Gastrocnemius medialis (tissue), 4 donors: ENCODE measurements at regions not wholly inside any gene's neighbourhood (a gene's known extent, or its start where the extent isn't known, plus 50 kb on each side); places are given as distances from the start of the nearest gene placed in this dataset.

Source experiments
- ATAC-seq, 2 donors: fragments of 150-250 bp; one replicate each; pipeline ENCODE4 v1.9.1; 2016
- DNase-seq, 2 donors: peaks; one replicate each; pipeline ENCODE4 v3.0.0-alpha.2; 2019
- H3K27ac ChIP-seq, 4 donors: fragments of 200-600 bp; sonication (generic); 1 replicate in 1 of 4; 2 replicates in 3 of 4; pipeline ENCODE4 v1.5.1; 2016 to 2018; ENCODE audit warnings: mild to moderate bottlenecking in 2 of 4, moderate library complexity in 1 of 4
- H3K27me3 ChIP-seq, 3 donors: fragments of 200-600 bp; sonication (generic) in 2 of 3; 1 replicate in 1 of 3; 2 replicates in 2 of 3; pipeline versions ENCODE4 v1.5.1 to v1.6.0; 2016 to 2019; ENCODE audit warnings: mild to moderate bottlenecking in 1 of 3, moderate library complexity in 1 of 3
- H3K36me3 ChIP-seq, 2 donors: fragments of 200-600 bp; sonication (generic) in 1 of 2; one replicate each; pipeline ENCODE4 v1.5.1; 2017 to 2018
- H3K4me1 ChIP-seq, 2 donors: fragments of 200-600 bp; sonication (generic) in 1 of 2; one replicate each; pipeline ENCODE4 v1.5.1; 2016 to 2017; ENCODE audit warnings: mild to moderate bottlenecking in 2 of 2
- H3K4me3 ChIP-seq, 4 donors: fragments of 200-600 bp; sonication (generic) in 3 of 4; 1 replicate in 1 of 4; 2 replicates in 3 of 4; pipeline ENCODE4 v1.5.1; 2016 to 2019; ENCODE audit warnings: mild to moderate bottlenecking in 2 of 4
- H3K9me3 ChIP-seq, 3 donors: fragments of 200-600 bp; sonication (generic) in 2 of 3; 1 replicate in 1 of 3; 2 replicates in 2 of 3; pipeline ENCODE4 v1.5.1; 2016 to 2019
- CTCF ChIP-seq, 5 experiments: fragments of 450-650 bp in 3 of 5; fragments of 200-600 bp in 2 of 5; sonication (generic) in 2 of 5; IDR thresholded peaks in 4 of 5; conservative IDR thresholded peaks in 1 of 5; 1 replicate in 4 of 5; 2 replicates in 1 of 5; pipeline ENCODE4 v1.5.1; 2016 to 2019; ENCODE audit warnings: antibody characterized with exemption in 5 of 5, mild to moderate bottlenecking in 3 of 5, moderate library complexity in 3 of 5
- POLR2A ChIP-seq, 2 donors: fragments of 450-650 bp; IDR thresholded peaks; one replicate each; pipeline ENCODE4 v1.6.1; 2017; ENCODE audit warnings: antibody characterized with exemption in 2 of 2, mild to moderate bottlenecking in 2 of 2, moderate library complexity in 2 of 2
- in situ Hi-C, 4 donors: fragments of 200-750 bp; cut with MboI; loops; one replicate each; pipeline versions ENCODE4 v1.15.0 to v1.8.0; 2017; ENCODE audit warnings: low sequenced_read_pairs in 4 of 4
- intact Hi-C: fragments of 100-400 bp; cut with DNase I; formaldehyde crosslinking; loops from one replicate; pipeline ENCODE4 v1.15.1; 2023; ENCODE audit warnings: low total_unique reads

GRCh38 chr9:29319736-29320513, 1746.6 kb upstream of the C9orf72 start:
- ATAC-seq (no peak), DNase-seq (no peak)
- no peaks in the 10 kb centered on the region for H3K27me3 ChIP-seq
- in situ Hi-C loops (no loop called here), intact Hi-C loops (no loop called here)
- no peak for TF ChIP-seq CTCF (IDR thresholded peaks at IDR 0.05 in 4 of 5, conservative IDR thresholded peaks at IDR 0.05 in 1 of 5)
- TF ChIP-seq POLR2A (IDR thresholded peaks at IDR 0.05): no peak
- H3K4me3 ChIP-seq: no peak overlapping the region
- H3K27ac ChIP-seq: no peak overlapping the region
- no peaks in the 10 kb centered on the region for H3K9me3 ChIP-seq
- H3K4me1 ChIP-seq: no peaks in the 10 kb centered on the region
- H3K36me3 ChIP-seq: no peaks in the 10 kb centered on the region

DNA sequence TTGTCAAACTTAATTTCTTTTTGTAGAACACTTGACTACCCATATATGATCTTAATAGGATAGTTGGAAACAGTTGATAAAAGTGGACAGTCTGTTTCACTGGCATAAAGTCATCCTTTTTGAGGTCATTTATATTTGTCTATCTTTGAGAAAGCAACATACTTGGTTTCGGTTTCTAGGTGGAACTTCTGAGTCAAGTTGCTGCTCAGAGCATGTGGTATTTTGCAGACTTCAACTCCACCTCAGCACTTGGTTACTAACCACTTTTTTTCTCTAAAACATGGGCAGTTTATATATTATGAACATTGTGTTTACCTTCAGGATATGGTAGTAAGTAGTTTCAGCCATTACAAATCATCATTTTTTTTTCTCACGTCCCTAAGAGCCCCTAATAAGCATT, 1749.0 kb upstream of the C9orf72 start:
- intact Hi-C loops (no loop called here), in situ Hi-C loops (no loop called here)
- no peaks in the 10 kb centered on the region for H3K36me3 ChIP-seq
- no peaks in the 10 kb centered on the region for H3K4me1 ChIP-seq
- H3K27ac ChIP-seq: no peak overlapping the region
- no peak overlapping the region for H3K4me3 ChIP-seq
- no peaks in the 10 kb centered on the region for H3K27me3 ChIP-seq
- no peak for DNase-seq
- no peak for ATAC-seq
- no peaks in the 10 kb centered on the region for H3K9me3 ChIP-seq
- no peak for TF ChIP-seq POLR2A (IDR thresholded peaks at IDR 0.05)
- TF ChIP-seq CTCF (IDR thresholded peaks at IDR 0.05 in 4 of 5, conservative IDR thresholded peaks at IDR 0.05 in 1 of 5): no peak

DNA sequence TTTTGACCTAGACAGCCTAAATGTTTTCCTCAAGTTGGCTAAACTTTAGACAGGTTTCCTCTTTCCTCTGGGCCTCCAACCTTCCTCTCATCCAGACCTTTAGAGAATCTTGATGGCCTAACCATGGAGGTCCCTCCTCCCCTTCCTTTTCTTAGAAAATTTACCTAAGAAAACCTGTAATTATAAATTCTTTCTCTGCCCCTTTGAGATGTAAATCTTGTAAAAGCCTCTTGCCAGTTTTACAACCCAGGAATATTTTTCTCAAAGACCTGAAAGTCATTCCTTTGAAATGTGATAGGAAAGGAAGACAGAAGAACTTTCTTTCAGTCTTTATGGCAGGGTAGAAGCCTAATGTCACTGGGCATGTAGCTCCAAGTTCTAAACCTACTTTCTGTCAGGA, 1752.6 kb upstream of the C9orf72 start:
- Histone ChIP-seq H3K9me3 (no peaks in the 10 kb centered on the region), H3K27ac (no peak overlapping the region), H3K36me3 (no peaks in the 10 kb centered on the region), H3K4me3 (no peak overlapping the region), H3K27me3 (no peaks in the 10 kb centered on the region), H3K4me1 (no peaks in the 10 kb centered on the region)
- ATAC-seq: no peak
- intact Hi-C loops: no loop called here
- TF ChIP-seq CTCF (IDR thresholded peaks at IDR 0.05 in 4 of 5, conservative IDR thresholded peaks at IDR 0.05 in 1 of 5) (no peak), POLR2A (IDR thresholded peaks at IDR 0.05) (no peak)
- in situ Hi-C loops: no loop called here
- no peak for DNase-seq

DNA sequence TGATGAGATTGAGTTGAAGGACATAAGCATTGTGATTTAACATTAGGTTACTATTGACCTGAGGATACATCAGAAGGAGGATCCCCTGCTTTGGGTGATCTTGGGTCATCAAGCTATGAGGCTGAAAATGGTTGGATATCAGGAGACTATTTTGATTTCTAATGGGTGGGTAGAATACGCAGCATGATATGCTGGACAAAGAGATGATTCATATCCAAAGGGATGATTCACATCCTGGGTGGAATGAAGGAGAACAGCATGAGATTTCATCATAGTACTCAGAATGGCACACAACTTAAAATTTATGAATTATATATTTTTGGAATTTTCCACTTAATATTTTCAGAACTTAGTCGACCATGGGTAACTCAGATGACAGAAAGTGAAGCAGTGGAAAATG, 1759.5 kb upstream of the C9orf72 start:
- H3K9me3 ChIP-seq: no peaks in the 10 kb centered on the region
- intact Hi-C loops: no loop called here
- no peaks in the 10 kb centered on the region for H3K4me1 ChIP-seq
- no peak for ATAC-seq
- H3K4me3 ChIP-seq: no peak overlapping the region
- in situ Hi-C loops: no loop called here
- H3K27me3 ChIP-seq: no peaks in the 10 kb centered on the region
- H3K36me3 ChIP-seq: no peaks in the 10 kb centered on the region
- no peak overlapping the region for H3K27ac ChIP-seq
- no peak for DNase-seq
- no peak for TF ChIP-seq POLR2A (IDR thresholded peaks at IDR 0.05)
- no peak for TF ChIP-seq CTCF (IDR thresholded peaks at IDR 0.05 in 4 of 5, conservative IDR thresholded peaks at IDR 0.05 in 1 of 5)

DNA sequence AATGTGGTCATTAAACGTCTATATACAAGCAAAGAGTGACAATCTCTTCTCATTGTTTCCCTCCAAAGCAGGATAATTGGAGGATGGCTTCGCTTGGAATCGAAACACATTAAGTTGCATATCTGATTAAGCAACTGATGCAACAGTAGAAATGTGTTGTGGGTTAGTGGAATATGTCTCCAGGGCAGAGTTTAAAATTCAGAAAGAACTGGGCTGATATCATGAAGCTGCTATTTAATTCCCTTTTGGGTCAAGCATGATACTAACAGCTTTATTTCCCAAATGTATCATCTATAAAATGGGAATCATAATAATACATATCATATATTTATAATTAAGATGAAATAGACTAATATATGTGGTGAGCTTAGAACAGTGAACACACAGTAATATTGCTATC, 1763.0 kb upstream of the C9orf72 start:
- no peak for DNase-seq
- ATAC-seq: no peak
- no peaks in the 10 kb centered on the region for H3K9me3 ChIP-seq
- no peaks in the 10 kb centered on the region for H3K27me3 ChIP-seq
- no peaks in the 10 kb centered on the region for H3K4me1 ChIP-seq
- intact Hi-C loops: no loop called here
- in situ Hi-C loops: no loop called here
- TF ChIP-seq POLR2A (IDR thresholded peaks at IDR 0.05) (no peak), CTCF (IDR thresholded peaks at IDR 0.05 in 4 of 5, conservative IDR thresholded peaks at IDR 0.05 in 1 of 5) (no peak)
- H3K36me3 ChIP-seq: no peaks in the 10 kb centered on the region
- H3K27ac ChIP-seq: no peak overlapping the region
- H3K4me3 ChIP-seq: no peak overlapping the region
